Thyroid gland (tissue), 4 donors: ENCODE measurements at regions not wholly inside any gene's neighbourhood (a gene's known extent, or its start where the extent isn't known, plus 50 kb on each side); places are given as distances from the start of the nearest gene placed in this dataset.
"Not testable (repeated sequence)": the region's sequence is repeated elsewhere in the genome, so short reads cannot be mapped to it uniquely, and the experiment has no call there.

Experiments used
- POLR2A ChIP-seq, 2 donors: fragments of 450-650 bp; IDR thresholded peaks; one replicate each; pipeline ENCODE4 v1.6.1; 2017; ENCODE audit warnings: antibody characterized with exemption in 2 of 2, mild to moderate bottlenecking in 2 of 2, moderate library complexity in 1 of 2
- TF ChIP-seq, protein P1 (sequence below), 6 experiments: fragments of 200-600 bp in 3 of 6; fragments of 450-650 bp in 3 of 6; sonication (generic) in 3 of 6; IDR thresholded peaks; one replicate each; pipeline ENCODE4 v1.5.1; 2016 to 2019; ENCODE audit warnings: antibody characterized with exemption in 6 of 6, mild to moderate bottlenecking in 2 of 6, inconsistent platforms in 1 of 6, moderate library complexity in 1 of 6

GRCh38 chr20:5453745-5454144, 137.0 kb upstream of the PROKR2 start:
- TF ChIP-seq, protein P1, sequence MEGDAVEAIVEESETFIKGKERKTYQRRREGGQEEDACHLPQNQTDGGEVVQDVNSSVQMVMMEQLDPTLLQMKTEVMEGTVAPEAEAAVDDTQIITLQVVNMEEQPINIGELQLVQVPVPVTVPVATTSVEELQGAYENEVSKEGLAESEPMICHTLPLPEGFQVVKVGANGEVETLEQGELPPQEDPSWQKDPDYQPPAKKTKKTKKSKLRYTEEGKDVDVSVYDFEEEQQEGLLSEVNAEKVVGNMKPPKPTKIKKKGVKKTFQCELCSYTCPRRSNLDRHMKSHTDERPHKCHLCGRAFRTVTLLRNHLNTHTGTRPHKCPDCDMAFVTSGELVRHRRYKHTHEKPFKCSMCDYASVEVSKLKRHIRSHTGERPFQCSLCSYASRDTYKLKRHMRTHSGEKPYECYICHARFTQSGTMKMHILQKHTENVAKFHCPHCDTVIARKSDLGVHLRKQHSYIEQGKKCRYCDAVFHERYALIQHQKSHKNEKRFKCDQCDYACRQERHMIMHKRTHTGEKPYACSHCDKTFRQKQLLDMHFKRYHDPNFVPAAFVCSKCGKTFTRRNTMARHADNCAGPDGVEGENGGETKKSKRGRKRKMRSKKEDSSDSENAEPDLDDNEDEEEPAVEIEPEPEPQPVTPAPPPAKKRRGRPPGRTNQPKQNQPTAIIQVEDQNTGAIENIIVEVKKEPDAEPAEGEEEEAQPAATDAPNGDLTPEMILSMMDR (IDR thresholded peaks at IDR 0.05), result not testable (repeated sequence)
- TF ChIP-seq POLR2A (IDR thresholded peaks at IDR 0.05), result not testable (repeated sequence)
